C4-2B (cell line): ENCODE measurements at regions not wholly inside any gene's neighbourhood (a gene's known extent, or its start where the extent isn't known, plus 50 kb on each side); places are given as distances from the start of the nearest gene placed in this dataset.

Experiments used
- CTCF ChIP-seq: fragments of 450-650 bp; conservative IDR thresholded peaks from 2 replicates; pipeline ENCODE4 v1.5.1; 2017; ENCODE audit warnings: mild to moderate bottlenecking
- ZFX ChIP-seq: fragments of 450-650 bp; IDR thresholded peaks from 2 replicates; pipeline ENCODE4 v1.6.1; 2017

DNA sequence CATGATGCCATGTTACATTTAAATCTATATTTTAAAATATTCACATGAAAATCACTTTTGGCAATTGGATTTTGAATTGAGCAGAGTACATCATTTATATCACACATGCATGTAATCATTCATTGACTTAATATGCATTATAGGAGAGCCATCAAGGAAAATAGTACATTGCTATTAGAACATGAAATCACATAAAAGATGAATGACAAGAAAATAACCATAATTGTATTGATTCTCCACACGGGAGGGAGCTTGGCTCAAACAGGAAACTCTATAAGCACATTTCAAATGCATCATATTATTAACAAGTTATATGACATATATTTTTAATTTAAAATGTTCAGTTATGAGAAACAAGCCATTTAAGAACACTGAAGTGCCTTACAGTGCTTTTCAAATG, 208.6 kb upstream of the PRR20A start:
- TF ChIP-seq CTCF: no peak
- no peak for TF ChIP-seq ZFX
